NCI-H1436 (cell line): ENCODE measurements at regions not wholly inside any gene's neighbourhood (a gene's known extent, or its start where the extent isn't known, plus 50 kb on each side); places are given as distances from the start of the nearest gene placed in this dataset.
"Not testable (repeated sequence)": the region's sequence is repeated elsewhere in the genome, so short reads cannot be mapped to it uniquely, and the experiment has no call there.

Experiments
- DNase-seq: peaks from one replicate; lab custom pipeline; 2025; lab: John Stamatoyannopoulos, UW

GRCh38 chr5:58201922-58202648 is 257.8 kb downstream of the PLK2 start:
- no peak for DNase-seq

- DNase-seq: no peak
Observed at GRCh38 chr5:58200451-58200850, 259.4 kb downstream of the PLK2 start.

DNA sequence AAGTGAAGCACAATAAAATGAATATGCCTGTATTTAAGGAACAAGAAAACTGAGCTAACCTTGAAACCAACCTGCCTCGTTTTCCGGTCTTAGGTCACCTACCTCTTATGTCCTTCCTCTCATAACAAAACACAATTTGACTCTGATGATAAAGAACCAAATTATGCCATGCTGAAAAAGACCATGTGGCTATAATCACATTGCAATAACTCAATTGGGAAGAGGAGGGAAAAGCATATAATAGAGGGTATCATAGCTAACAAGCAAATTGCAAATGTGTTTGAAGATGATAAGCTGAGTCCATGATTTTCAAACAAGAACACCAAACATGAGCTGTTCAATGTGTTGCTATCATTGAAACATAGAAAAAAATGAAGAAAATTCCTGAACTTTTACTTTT is 260.8 kb downstream of the PLK2 start:
- DNase-seq: no peak

DNA sequence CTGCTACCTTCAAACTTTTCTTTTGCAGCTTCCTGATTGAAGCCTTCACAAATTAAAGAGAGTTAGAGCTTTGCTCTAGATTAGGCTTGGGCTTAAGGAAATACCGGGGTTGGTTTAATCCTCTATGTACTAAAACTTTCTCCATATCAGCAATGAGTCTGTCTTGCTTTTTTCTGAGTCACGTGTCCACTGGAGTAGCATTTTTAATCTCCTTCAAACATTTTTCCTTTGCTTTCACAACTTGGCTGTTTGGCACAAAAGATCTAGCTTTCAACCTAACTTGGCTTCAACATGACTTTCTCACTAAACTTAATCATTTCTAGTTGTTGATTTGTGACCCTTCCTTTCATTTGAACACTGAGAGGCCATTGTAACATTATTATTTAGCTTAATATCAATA is 261.6 kb downstream of the PLK2 start:
- DNase-seq: no peak

DNA sequence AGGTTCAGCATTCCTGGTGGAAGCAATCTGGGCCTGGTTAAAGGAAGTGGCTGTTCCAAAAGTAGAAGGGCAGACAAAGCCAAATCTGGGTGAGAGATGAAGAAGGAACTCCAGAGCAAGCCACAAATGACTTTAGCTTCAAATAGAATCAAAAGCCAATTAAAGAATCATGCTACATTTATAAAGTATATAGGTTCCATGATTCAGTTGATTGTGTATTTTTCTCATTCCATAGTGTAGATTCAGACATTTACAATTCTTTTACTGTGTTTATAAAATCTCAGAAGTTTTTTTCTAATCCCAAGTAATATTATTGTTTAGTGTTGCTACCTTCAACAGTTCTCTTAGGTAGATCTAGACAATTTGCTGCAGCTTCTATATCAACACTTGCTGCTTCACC is 262.0 kb downstream of the PLK2 start:
- no peak for DNase-seq

DNA sequence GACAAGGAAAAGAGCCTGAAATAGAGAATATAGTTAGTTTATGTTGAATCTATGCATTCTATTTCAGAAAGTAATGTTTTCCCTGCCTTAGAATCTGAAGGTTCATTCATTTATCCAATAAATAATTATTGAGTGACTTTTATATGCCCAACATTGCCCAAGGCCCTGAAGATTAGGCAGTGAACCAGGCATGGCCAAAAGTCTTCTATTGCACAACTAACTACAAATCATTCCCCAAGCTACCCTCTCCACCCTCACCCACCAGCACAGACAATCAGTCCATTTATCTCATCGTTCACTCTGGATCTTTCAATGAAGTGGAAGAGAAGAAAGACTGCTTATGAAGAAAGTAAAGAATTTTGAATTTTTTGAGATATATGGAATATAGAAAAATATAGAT is 268.4 kb downstream of the PLK2 start:
- DNase-seq: no peak

- no peak for DNase-seq
Observed at GRCh38 chr5:58188262-58188651, 271.6 kb downstream of the PLK2 start.

- DNase-seq: no peak
Observed at GRCh38 chr5:58187432-58188261, 272.2 kb downstream of the PLK2 start.

GRCh38 chr5:58185801-58186200 is 274.1 kb downstream of the PLK2 start:
- no peak for DNase-seq

DNA sequence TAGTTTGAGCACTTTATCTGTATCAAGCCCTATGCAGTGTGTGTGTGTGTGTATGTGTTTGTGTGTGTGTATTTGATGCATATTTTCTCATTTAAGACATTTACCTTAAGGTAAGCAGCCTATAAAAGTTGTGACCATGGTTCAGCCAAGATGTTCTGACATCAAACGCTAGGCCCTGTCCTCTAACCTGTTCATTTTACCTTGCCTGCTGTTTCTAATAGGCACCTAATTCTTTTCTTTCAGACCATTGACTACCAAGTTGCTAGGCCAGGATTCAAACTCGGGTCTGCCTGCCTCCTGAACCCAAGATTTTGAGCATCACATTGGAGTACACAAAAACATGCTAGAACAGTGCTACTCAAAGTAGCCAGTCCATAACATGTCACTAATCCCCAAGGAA is 274.5 kb downstream of the PLK2 start:
- no peak for DNase-seq

DNA sequence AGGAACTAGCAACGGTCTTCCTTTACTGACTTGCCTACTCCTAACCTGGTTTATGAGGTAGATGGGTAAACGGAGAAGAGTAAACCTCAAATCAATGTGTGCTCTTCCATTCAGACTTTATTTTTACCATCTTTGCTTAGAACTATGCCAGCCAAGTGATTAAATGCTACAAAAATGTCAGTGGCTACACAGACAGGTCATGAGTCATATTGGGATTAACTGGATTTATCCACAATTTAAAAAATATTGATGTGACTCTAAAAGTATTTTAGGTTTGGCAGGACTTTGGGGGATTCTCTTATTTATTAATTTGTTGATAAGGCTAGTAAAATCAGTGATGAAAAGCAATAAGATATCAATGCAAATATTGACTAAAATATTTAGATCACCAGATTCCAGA is 275.0 kb downstream of the PLK2 start:
- no peak for DNase-seq

GRCh38 chr5:58183786-58184085 is 276.1 kb downstream of the PLK2 start:
- no peak for DNase-seq

DNA sequence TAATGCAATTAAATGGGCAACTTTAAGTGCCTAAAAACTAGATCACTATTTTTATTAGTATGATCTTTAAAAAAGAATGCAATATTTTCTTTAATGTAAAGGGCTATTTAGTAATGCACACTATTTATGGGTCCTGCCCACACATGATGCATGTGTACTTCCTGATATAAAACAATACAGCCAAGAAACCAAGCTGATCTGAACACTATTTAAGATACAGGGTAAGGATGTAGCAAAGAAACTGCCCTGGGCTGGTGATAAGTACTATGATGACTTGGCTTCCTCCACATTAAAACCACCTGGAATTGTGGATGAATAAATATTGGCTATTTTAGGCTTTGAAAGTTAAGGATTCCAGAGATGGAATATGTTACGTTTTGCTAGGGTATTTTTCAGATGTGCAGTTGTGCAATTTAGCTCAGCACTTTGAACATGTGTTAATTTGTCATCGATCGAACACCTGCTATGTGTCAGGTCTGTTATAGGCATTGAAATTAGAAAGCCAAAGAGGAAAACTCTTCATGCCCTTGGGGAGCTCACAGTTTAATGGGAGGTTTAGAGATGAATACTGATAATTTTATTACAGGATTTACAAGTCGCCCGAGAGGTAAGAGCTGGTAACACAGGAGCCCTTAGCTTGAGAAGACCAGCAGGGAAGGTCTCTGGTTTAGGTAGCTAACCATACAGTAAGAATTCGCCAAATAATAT is 276.7 kb downstream of the PLK2 start:
- DNase-seq: no peak

- DNase-seq: no peak
Observed at GRCh38 chr5:58182287-58182841, 277.5 kb downstream of the PLK2 start.

GRCh38 chr5:58181578-58182286 is 278.2 kb downstream of the PLK2 start:
- DNase-seq: no peak

- DNase-seq: no peak
Observed at GRCh38 chr5:58172946-58173345, 286.9 kb downstream of the PLK2 start.

GRCh38 chr5:58165152-58165551 is 294.7 kb downstream of the PLK2 start:
- no peak for DNase-seq

- not testable (repeated sequence) for DNase-seq
Observed at GRCh38 chr5:58161889-58162288, 298.0 kb downstream of the PLK2 start.

DNA sequence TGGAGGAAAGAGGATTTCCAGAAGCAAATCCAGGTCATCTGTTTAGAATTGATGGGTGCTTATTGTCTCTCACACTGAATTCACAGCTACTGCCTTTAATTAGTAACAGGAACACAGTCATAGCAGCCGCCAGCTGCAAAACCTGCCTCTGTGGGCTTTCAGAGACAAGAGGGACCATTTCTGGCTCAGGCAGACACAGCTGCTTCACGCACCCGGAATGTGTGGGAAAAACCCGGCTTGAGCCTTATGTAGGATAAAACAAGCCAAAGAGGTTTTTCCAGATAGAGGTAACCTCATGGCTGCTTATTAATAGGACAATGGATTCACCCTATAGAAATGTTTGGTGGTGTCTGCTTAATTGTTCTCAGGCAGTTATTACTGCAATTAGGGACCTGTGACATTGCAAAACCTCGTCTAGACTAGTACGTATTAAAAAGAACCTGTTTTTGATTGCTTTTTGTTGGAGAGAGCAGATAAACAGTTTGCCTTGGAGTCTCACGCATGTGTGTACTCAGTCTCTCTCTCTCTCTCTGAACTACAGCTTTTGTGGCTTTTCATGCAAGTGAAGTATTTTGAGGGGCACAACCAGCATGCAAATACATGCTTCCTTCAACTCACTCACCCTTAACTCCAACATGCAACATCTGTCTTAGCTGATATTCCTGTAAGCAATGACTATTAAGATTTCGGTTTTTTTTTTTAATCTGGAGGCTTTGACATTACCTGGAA is 302.7 kb downstream of the PLK2 start:
- DNase-seq: no peak

GRCh38 chr5:58156361-58156760 is 303.5 kb downstream of the PLK2 start:
- no peak for DNase-seq

- no peak for DNase-seq
Observed at GRCh38 chr5:58153255-58153654, 306.6 kb downstream of the PLK2 start.
